HT-29 (cell line): ENCODE measurements at regions not wholly inside any gene's neighbourhood (a gene's known extent, or its start where the extent isn't known, plus 50 kb on each side); places are given as distances from the start of the nearest gene placed in this dataset.

ENCODE experiments used
- DNase-seq: peaks from one replicate; pipeline ENCODE4 v3.0.0-alpha.2; 2015; ENCODE audit warnings: low spot score

GRCh38 chr12:100741084-100741711 lies 53.4 kb upstream of the ANO4 start:
- peak; percentile 39 for DNase-seq

GRCh38 chr12:100743060-100743459 lies 51.5 kb upstream of the ANO4 start:
- no peak for DNase-seq
